Upper lobe of right lung (tissue), 1 donor: ENCODE measurements at regions not wholly inside any gene's neighbourhood (a gene's known extent, or its start where the extent isn't known, plus 50 kb on each side); places are given as distances from the start of the nearest gene placed in this dataset.
"Not testable (repeated sequence)": the region's sequence is repeated elsewhere in the genome, so short reads cannot be mapped to it uniquely, and the experiment has no call there.

Source experiments
- ATAC-seq: fragments of 200-7000 bp; cut with Tn5 transposase; one replicate; pipeline ENCODE4 v1.9.1; 2020; ENCODE audit warnings: mild to moderate bottlenecking, moderate library complexity
- DNase-seq: peaks from one replicate; pipeline ENCODE4 v3.0.0-alpha.2; 2020
- H3K27ac ChIP-seq: fragments of 200-600 bp; one replicate; pipeline ENCODE4 v1.8.0; 2022
- H3K27me3 ChIP-seq: fragments of 200-600 bp; one replicate; pipeline ENCODE4 v1.8.0; 2022; ENCODE audit warnings: mild to moderate bottlenecking
- H3K36me3 ChIP-seq: fragments of 200-600 bp; one replicate; pipeline ENCODE4 v1.8.0; 2022
- H3K4me1 ChIP-seq: fragments of 200-600 bp; one replicate; pipeline ENCODE4 v1.8.0; 2022
- H3K4me3 ChIP-seq: fragments of 200-600 bp; one replicate; pipeline ENCODE4 v1.8.0; 2022; ENCODE audit warnings: mild to moderate bottlenecking
- H3K9me3 ChIP-seq: fragments of 200-600 bp; one replicate; pipeline ENCODE4 v1.8.0; 2022
- intact Hi-C: fragments of 100-400 bp; cut with DNase I; formaldehyde crosslinking; loops from one replicate; pipeline ENCODE4 v1.11.0; 2022
- donor health status: DM: no; HTN: yes; CAD: no; lungs with severe emphysema.

DNA sequence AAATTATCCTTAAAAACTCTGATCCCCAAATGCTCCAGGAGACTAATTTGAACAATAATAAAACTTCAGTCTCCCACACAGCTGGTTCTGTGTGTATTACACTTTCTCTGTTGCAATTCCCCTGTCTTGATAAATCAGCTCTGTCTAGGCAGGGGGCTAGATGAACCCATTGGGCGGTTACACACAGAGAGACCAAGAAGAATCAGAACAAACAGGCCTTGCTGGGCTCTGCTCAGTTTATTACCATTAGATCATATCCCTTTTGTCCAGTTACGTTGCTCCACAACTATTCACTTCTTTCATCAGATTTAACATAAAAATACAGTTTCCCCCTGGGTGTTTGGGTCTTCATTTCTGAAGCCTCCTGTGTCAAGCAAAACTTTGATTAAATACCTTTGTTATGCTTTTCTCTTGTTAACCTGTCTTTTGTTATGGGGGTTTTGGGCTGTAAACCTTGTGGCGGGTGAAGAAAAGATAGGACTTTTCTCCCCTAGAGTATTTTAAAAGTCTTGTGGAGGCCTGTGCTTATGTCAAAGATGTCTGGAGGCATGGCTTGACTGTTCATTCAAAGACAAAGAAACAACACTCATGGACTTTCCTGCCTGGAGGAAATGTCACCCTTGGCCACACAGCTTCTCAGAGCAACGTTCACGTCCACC lies 109.3 kb upstream of the ZNF658 start:
- H3K4me1 ChIP-seq, H3K4me3 ChIP-seq, ATAC-seq, H3K27ac ChIP-seq, H3K36me3 ChIP-seq, intact Hi-C loops, H3K27me3 ChIP-seq, H3K9me3 ChIP-seq, DNase-seq: not testable (repeated sequence)

DNA sequence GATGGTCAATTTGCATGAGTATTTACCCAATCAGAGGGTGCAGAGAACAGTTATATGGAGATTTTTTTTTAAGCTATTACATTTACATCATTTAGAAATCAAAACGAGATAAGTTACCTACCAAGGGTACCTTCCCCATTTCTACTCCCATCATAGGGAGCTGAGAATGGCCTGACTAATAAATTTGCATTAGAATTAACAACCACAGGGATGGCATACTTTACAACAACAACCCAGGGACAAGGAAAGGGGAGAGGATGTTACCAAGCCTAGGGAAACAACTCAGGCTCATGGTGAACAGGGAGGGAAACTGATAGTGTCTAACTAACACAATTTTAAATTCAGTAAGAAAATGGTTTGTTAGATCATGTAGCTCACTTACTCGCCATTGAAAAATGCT lies 105.8 kb upstream of the ZNF658 start:
- not testable (repeated sequence) for H3K4me3 ChIP-seq

DNA sequence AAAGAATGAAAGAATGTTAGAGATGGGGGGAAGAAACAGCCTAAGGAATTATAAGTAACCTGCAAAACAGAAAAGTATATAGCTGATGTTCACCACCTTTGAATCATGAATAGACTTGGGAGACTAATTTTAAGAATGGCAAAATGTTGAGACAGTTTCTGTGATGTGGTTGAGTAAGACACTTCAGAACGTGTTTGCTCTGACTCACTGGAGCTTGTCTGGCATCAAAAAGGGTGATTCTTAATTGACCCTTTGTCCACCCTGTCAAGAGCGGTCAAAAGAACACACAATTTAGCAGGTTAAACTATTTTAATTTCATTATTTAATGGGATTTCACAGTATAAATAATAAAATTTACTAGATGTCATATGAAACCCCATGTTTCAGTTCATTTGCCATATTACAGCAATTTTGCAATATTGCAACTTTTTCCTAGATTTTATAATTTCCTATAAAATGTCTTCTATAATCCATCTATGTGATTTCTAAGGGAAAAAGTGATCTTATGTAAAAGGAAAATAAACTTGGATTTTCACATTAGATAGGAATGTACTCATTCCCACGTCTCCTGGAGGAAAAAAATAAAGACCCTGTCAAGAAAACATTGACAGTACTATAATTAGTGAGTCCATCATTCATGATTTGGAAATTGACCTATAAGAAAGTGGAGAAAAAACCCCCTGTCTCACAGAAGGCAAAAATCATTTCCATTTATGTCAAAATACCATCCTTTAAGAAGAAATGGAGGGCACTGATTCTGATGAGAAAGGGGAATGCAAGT lies 104.6 kb upstream of the ZNF658 start:
- ATAC-seq, H3K27ac ChIP-seq, H3K9me3 ChIP-seq, H3K27me3 ChIP-seq, H3K4me1 ChIP-seq, H3K36me3 ChIP-seq, H3K4me3 ChIP-seq, DNase-seq, intact Hi-C loops: not testable (repeated sequence)

More for the DNA sequence above, 105.8 kb upstream of the ZNF658 start:
- H3K4me1 ChIP-seq, ATAC-seq, DNase-seq, H3K36me3 ChIP-seq, H3K9me3 ChIP-seq, H3K27ac ChIP-seq, intact Hi-C loops, H3K27me3 ChIP-seq: not testable (repeated sequence)

DNA sequence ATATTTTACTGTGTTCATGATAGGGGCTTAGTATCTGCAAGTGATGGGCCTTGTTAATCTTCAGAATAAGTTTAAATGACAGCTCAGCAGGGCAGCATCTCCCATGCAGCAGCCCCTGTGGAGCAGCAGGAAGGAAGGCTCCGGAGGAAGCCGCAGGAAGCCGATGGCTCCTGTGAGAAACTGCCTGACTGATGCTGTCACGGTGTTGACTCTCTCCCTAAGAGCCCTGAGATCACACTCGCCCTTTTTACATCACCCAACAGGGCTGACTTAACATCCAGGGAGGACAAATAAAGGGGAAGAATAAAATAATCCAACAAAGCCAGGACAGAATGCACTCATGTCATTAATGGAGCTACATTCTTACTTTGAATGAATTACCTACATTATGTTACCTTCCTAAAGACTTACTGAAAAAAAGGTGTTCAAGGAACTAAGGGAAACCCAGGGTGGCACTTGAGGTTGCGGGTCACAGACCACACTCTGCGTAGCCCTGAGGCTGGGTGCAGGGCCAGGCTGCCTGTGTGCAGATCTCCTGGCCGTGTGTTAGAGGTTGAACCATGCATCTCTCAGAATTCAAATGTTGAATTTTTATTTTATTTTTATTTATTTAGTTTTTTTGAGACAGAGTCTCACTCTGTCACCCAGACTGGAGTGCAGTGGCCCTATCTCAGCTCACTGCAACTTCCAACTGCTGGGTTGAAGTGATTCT lies 102.5 kb upstream of the ZNF658 start:
- H3K27me3 ChIP-seq, H3K36me3 ChIP-seq, DNase-seq, H3K9me3 ChIP-seq, H3K4me1 ChIP-seq, H3K27ac ChIP-seq, intact Hi-C loops, H3K4me3 ChIP-seq: not testable (repeated sequence)
- peak; percentile 33 for ATAC-seq

DNA sequence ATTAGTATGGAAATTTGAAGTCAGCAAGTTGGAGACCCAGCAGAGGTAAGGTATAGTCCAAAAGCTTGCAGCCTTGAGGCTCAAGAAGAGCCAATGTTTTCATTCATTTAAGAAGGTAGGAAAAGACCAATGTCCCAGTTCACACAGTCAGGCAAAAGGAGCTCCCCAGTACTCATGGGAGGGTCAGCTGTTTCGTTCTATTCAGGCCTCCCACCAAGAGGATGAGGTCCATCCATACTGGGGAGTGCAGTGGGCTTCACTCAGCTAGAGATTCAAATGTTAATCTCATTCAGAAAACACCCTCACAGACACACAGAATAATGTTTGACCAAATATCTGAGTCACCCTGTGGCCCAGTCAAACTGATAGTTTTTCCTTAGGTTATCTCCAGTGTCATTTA lies 96.9 kb upstream of the ZNF658 start:
- intact Hi-C loops, H3K9me3 ChIP-seq, H3K36me3 ChIP-seq, H3K27me3 ChIP-seq, H3K27ac ChIP-seq, H3K4me3 ChIP-seq, H3K4me1 ChIP-seq, DNase-seq: not testable (repeated sequence)
- peak; percentile 21 for ATAC-seq

DNA sequence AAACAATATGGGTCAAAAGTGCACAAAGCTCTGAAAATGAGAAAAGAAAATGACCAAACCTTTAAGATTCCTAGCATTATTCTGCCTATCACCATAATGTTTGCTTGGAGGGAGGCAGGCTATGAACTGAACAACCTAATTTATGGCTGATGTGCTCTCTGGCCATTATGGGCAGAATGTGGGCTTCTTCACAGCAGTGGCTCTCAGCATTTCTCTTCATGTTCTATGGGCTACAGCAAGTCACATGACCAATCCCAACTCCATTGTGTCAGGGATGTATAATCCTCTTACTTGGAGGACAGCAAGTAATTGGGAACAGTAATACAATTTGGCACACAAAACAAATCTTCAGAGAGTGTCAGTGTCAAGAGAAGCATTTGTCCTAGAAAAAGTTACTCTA lies 90.3 kb upstream of the ZNF658 start:
- ATAC-seq, H3K9me3 ChIP-seq, H3K4me1 ChIP-seq, H3K27me3 ChIP-seq, DNase-seq, H3K27ac ChIP-seq, H3K36me3 ChIP-seq, intact Hi-C loops, H3K4me3 ChIP-seq: not testable (repeated sequence)

DNA sequence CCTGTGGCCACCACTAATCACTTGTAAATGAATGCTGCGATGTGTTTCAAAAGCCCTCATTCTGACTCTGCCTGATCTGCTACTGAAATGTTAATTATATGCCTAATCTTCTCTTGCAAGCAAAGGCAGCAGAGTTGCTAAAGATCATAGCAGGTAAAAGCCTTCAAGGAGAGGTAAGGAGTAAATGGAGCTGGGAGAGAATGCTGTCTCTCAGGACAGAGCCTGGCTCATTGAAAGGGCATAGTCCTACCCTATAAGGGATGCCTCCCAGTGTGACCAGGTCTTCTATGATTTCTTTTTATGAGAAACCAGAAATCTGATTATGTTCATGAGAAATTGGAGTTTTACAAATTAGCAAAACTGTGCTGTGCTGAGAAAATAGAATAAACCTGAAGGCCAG lies 88.2 kb upstream of the ZNF658 start:
- H3K4me1 ChIP-seq, H3K9me3 ChIP-seq, H3K27me3 ChIP-seq, DNase-seq, intact Hi-C loops, H3K4me3 ChIP-seq, H3K36me3 ChIP-seq, H3K27ac ChIP-seq: not testable (repeated sequence)
- peak; percentile 36 for ATAC-seq

DNA sequence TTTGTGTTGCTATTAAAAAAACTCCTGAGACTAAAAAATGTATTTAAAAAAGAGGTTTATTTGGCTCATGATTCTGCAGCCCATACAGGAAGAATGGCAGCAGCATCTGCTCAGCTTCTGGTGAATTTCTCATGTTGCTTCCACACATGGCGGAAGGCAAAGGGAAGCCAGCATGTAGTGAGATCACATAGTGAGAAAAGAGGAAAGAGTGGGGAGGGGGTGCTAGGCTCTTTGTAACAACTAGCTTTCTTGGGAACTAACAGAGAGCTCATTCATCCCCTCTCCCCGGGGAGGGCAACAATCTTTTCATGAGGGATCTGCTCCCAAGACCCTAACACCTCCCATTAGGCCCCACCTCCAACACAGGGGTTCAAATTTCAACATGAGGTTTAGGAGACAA lies 87.6 kb upstream of the ZNF658 start:
- H3K36me3 ChIP-seq, H3K27me3 ChIP-seq, H3K27ac ChIP-seq, H3K4me3 ChIP-seq, ATAC-seq, intact Hi-C loops, DNase-seq, H3K4me1 ChIP-seq, H3K9me3 ChIP-seq: not testable (repeated sequence)

DNA sequence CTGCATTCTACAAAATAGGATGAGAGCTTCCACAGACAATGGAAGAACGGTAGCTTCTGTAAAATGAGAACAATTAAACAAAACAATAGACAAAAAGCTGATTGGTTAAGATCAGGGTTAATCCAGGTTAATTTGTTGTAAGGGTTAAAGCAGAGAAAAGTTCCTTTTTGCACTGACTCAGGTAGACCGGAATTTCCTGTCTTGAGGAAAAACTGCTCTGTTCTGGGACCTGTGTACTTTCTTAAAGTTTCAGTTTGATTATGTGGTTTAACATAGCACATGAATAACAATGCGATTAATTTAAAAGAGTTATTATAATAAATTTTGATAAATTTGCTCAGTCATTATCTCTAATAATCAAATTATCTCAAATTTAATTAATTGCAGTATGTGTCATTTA lies 86.5 kb upstream of the ZNF658 start:
- H3K27me3 ChIP-seq, intact Hi-C loops, H3K4me3 ChIP-seq, H3K27ac ChIP-seq, H3K36me3 ChIP-seq, ATAC-seq, H3K9me3 ChIP-seq, DNase-seq, H3K4me1 ChIP-seq: not testable (repeated sequence)

DNA sequence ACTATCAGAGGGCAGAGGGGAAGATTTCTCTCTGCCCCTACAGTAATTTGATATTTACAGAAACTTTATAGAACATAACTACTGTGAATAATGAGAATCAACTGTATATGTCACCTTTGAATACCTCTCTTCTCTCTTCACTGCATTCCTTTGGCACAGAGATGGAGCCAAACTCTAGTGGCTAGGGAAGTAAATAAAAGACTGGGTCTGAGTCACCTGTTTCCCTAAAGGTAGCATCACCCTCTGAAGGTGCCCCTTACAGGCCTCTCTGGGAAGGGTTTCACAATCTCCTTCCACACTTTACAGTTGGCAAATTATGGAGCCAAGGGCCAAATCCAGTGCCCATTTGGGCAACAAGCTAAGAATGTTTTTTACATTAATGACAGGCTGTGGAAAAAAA lies 81.0 kb upstream of the ZNF658 start:
- ATAC-seq = peak; percentile 24
- H3K27ac ChIP-seq, H3K36me3 ChIP-seq, intact Hi-C loops, H3K9me3 ChIP-seq, H3K4me1 ChIP-seq, H3K27me3 ChIP-seq, H3K4me3 ChIP-seq, DNase-seq: not testable (repeated sequence)

DNA sequence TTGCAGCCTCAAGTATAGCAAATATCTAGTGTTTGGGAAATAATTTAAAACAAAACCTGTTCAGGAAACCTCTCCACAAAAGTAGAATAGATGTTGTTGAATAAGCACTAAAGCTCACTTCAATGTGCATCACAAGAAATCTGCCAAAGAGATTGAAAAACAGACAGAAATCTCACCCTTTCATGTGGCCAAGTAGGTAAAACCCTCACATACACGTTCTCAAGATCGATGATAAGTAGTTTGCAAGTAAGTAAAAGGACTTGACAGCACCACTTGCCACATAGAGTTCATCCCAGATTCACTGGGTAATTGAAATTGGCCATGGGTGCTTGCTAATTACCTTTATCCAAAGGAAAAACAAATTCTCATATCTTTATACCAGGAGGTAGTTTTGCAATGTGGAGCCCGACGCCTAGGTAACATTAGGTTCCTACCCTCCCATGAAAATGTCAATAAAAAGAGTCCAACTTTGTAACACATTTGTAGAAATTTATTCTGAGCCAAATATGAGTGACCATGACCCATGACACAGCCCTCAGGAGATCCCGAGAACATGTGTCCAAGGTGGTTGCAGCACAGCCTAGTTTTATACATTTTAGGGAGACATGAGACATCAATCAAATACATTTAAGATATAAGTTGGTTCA lies 80.4 kb upstream of the ZNF658 start:
- ATAC-seq, H3K36me3 ChIP-seq, H3K9me3 ChIP-seq, DNase-seq, H3K27ac ChIP-seq, H3K27me3 ChIP-seq, intact Hi-C loops, H3K4me3 ChIP-seq, H3K4me1 ChIP-seq: not testable (repeated sequence)

DNA sequence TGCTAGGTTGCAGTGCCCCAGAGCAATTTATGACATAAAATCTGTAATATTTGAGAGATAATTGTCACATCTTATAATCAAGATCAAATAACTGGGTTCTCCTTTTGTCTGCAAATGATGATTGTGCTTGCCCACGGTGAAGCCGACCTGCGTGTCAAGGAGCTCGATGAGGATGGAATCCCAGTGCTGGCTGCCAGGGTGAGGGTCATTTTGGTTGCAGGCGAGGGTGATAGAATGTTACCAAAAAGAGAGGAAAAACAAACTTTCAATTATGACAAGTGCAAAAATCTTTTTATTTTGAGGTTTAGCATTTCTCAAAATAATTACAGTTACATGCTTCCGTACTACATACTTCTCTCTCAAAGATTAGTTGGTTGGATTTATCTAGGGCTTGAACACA lies 76.4 kb upstream of the ZNF658 start:
- intact Hi-C loops, H3K36me3 ChIP-seq, H3K4me1 ChIP-seq, H3K9me3 ChIP-seq, H3K27me3 ChIP-seq, ATAC-seq, H3K27ac ChIP-seq, DNase-seq, H3K4me3 ChIP-seq: not testable (repeated sequence)

DNA sequence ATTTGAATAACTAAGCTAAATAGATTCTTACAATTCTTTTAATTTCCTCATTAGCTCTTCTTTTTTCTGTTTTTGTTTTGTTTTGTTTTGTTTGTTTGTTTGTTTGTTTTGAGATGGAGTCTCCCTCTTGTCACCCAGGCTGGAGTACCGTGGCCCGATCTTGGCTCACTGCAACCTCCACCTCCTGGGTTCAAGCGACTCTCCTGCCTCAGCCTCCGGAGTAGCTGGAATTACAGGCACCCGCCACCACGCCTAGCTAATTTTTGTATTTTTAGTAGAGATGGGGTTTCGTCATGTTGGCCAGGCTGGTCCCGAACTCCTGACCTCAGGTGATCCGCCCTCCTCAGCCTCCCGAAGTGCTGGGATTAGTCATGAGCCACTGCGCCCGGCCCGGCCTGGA lies 70.7 kb upstream of the ZNF658 start:
- H3K4me1 ChIP-seq, DNase-seq, intact Hi-C loops, H3K27me3 ChIP-seq, ATAC-seq, H3K27ac ChIP-seq, H3K36me3 ChIP-seq, H3K9me3 ChIP-seq, H3K4me3 ChIP-seq: not testable (repeated sequence)
